ENCODE measurements at regions not wholly inside any gene's neighbourhood (a gene's known extent, or its start where the extent isn't known, plus 50 kb on each side); places are given as distances from the start of the nearest gene placed in this dataset.

- no peak overlapping the region for H3K27ac ChIP-seq
- no peaks in the 10 kb centered on the region for H3K4me1 ChIP-seq (ENCODE audit: insufficient read depth)
- no peaks in the 10 kb centered on the region for H3K9me3 ChIP-seq
- TF ChIP-seq EP300 (IDR thresholded peaks at IDR 0.05) (no peak), POLR2A (IDR thresholded peaks at IDR 0.05) (no peak)
- TF ChIP-seq, protein P1, sequence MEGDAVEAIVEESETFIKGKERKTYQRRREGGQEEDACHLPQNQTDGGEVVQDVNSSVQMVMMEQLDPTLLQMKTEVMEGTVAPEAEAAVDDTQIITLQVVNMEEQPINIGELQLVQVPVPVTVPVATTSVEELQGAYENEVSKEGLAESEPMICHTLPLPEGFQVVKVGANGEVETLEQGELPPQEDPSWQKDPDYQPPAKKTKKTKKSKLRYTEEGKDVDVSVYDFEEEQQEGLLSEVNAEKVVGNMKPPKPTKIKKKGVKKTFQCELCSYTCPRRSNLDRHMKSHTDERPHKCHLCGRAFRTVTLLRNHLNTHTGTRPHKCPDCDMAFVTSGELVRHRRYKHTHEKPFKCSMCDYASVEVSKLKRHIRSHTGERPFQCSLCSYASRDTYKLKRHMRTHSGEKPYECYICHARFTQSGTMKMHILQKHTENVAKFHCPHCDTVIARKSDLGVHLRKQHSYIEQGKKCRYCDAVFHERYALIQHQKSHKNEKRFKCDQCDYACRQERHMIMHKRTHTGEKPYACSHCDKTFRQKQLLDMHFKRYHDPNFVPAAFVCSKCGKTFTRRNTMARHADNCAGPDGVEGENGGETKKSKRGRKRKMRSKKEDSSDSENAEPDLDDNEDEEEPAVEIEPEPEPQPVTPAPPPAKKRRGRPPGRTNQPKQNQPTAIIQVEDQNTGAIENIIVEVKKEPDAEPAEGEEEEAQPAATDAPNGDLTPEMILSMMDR (IDR thresholded peaks at IDR 0.05): no peak
- no peaks in the 10 kb centered on the region for H3K27me3 ChIP-seq
- H3K36me3 ChIP-seq: no peaks in the 10 kb centered on the region
- 58 to 77% (median 62%) methylated on average over 3 of the region's 3 CpGs for WGBS, 3 donors
- intact Hi-C loops (cut with DNase I): no loop called here
- H3K4me3 ChIP-seq: no peak overlapping the region
- DNase-seq: no peak
Measured at GRCh38 chr16:13338044-13338443, 436.6 kb downstream of the SHISA9 start.

- no peaks in the 10 kb centered on the region for H3K36me3 ChIP-seq
- no peak overlapping the region for H3K27ac ChIP-seq
- whole genome bisulfite sequencing, 3 donors: 54 to 72% (median 64%) methylated on average over 3 of the region's 3 CpGs
- no peak overlapping the region for H3K4me3 ChIP-seq
- TF ChIP-seq POLR2A (IDR thresholded peaks at IDR 0.05) (no peak), EP300 (IDR thresholded peaks at IDR 0.05) (no peak)
- H3K9me3 ChIP-seq: no peaks in the 10 kb centered on the region
- intact Hi-C loops (cut with DNase I): no loop called here
- H3K4me1 ChIP-seq (ENCODE audit: insufficient read depth): no peaks in the 10 kb centered on the region
- H3K27me3 ChIP-seq: no peaks in the 10 kb centered on the region
- no peak for DNase-seq
Measured at GRCh38 chr16:13342675-13343074, 441.3 kb downstream of the SHISA9 start.

GRCh38 chr16:13344001-13344400, 442.6 kb downstream of the SHISA9 start:
- no peaks in the 10 kb centered on the region for H3K36me3 ChIP-seq
- TF ChIP-seq POLR2A (IDR thresholded peaks at IDR 0.05): no peak
- TF ChIP-seq, protein P1 (IDR thresholded peaks at IDR 0.05): no peak
- TF ChIP-seq EP300 (IDR thresholded peaks at IDR 0.05): no peak
- no peak for DNase-seq
- H3K27me3 ChIP-seq: no peaks in the 10 kb centered on the region
- intact Hi-C loops (cut with DNase I): no loop called here
- no peak overlapping the region for H3K27ac ChIP-seq
- WGBS, 3 donors: 50 to 74% (median 62%) methylated on average over 2 of the region's 2 CpGs
- H3K4me3 ChIP-seq: no peak overlapping the region
- H3K9me3 ChIP-seq: no peaks in the 10 kb centered on the region
- no peaks in the 10 kb centered on the region for H3K4me1 ChIP-seq (ENCODE audit: insufficient read depth)

GRCh38 chr16:13348416-13348815, 447.0 kb downstream of the SHISA9 start:
- H3K27me3 ChIP-seq: no peaks in the 10 kb centered on the region

DNA sequence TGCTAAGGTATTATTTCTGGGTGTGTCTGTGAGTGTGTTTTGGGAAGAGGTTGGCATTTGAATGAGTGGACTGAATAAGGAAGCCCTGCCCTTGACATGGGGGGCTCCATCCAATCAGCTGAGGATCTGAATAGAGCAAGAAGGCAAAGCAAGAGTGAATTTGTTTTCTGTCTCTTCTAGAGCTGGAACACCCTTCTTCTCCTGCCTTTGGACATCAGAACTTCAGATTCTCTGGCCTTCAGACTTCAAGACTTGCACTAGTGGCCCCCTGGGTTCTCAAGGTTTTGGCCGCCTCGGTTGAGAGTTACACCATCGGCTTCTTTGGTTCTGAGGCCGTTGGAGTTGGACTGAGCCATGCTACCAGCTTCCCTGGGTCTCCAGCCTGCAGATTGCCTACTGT, 448.6 kb downstream of the SHISA9 start:
- Histone ChIP-seq H3K27me3 (no peaks in the 10 kb centered on the region), H3K36me3 (no peaks in the 10 kb centered on the region), H3K4me3 (no peak overlapping the region), H3K9me3 (no peaks in the 10 kb centered on the region), H3K4me1 (ENCODE audit: insufficient read depth) (no peaks in the 10 kb centered on the region), H3K27ac (no peak overlapping the region)
- intact Hi-C loops (cut with DNase I): no loop called here
- WGBS, 3 donors: 79 to 82% (median 81%) methylated on average over 4 of the region's 4 CpGs
- TF ChIP-seq EP300 (IDR thresholded peaks at IDR 0.05): no peak
- TF ChIP-seq POLR2A (IDR thresholded peaks at IDR 0.05): no peak
- TF ChIP-seq, protein P1 (IDR thresholded peaks at IDR 0.05): no peak
- DNase-seq: no peak

More at GRCh38 chr16:13348416-13348815, 447.0 kb downstream of the SHISA9 start:
- no peaks in the 10 kb centered on the region for H3K36me3 ChIP-seq
- intact Hi-C loops (cut with DNase I): no loop called here
- H3K9me3 ChIP-seq: no peaks in the 10 kb centered on the region
- DNase-seq: no peak
- WGBS, 3 donors: 83 to 92% (median 86%) methylated on average over 6 of the region's 6 CpGs
- no peak for TF ChIP-seq POLR2A (IDR thresholded peaks at IDR 0.05)
- TF ChIP-seq, protein P1 (IDR thresholded peaks at IDR 0.05): no peak
- no peak for TF ChIP-seq EP300 (IDR thresholded peaks at IDR 0.05)
- H3K27ac ChIP-seq: no peak overlapping the region
- no peak overlapping the region for H3K4me3 ChIP-seq
- H3K4me1 ChIP-seq (ENCODE audit: insufficient read depth): no peaks in the 10 kb centered on the region
